GM20000 (cell line): ENCODE measurements at regions not wholly inside any gene's neighbourhood (a gene's known extent, or its start where the extent isn't known, plus 50 kb on each side); places are given as distances from the start of the nearest gene placed in this dataset.
"Not testable (repeated sequence)": the region's sequence is repeated elsewhere in the genome, so short reads cannot be mapped to it uniquely, and the experiment has no call there.

Experiments used
- DNase-seq: peaks from one replicate; pipeline ENCODE4 v3.0.0; 2012; ENCODE audit warnings: low spot score
- TF ChIP-seq, protein P1 (sequence below): IDR thresholded peaks from 2 replicates; pipeline ENCODE4 v1.5.1; 2012; ENCODE audit warnings: mild to moderate bottlenecking, control low read depth; ENCODE audit errors: extremely low read depth, missing control alignments

DNA sequence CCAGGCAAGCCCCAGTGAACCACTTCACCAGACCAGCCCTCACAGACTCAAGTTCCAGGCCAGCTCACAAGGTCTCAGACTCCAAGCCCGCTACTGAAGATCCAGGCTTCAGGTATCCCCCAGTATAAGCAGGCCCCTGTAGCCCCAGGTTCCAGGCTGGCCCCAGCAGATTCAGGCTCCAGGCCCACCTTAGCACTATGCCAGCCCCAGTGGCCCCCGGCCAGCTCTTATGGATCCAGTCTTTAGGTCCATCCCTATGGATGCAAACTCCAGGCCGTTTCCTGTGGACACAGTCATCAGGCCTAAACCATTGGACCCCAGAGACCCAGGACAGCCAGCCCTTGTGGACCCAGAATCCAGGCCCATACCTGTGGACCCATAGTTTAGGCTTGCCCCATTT lies 277.8 kb upstream of the MAGEB18 start:
- TF ChIP-seq, protein P1, sequence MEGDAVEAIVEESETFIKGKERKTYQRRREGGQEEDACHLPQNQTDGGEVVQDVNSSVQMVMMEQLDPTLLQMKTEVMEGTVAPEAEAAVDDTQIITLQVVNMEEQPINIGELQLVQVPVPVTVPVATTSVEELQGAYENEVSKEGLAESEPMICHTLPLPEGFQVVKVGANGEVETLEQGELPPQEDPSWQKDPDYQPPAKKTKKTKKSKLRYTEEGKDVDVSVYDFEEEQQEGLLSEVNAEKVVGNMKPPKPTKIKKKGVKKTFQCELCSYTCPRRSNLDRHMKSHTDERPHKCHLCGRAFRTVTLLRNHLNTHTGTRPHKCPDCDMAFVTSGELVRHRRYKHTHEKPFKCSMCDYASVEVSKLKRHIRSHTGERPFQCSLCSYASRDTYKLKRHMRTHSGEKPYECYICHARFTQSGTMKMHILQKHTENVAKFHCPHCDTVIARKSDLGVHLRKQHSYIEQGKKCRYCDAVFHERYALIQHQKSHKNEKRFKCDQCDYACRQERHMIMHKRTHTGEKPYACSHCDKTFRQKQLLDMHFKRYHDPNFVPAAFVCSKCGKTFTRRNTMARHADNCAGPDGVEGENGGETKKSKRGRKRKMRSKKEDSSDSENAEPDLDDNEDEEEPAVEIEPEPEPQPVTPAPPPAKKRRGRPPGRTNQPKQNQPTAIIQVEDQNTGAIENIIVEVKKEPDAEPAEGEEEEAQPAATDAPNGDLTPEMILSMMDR: no peak
- DNase-seq: no peak

DNA sequence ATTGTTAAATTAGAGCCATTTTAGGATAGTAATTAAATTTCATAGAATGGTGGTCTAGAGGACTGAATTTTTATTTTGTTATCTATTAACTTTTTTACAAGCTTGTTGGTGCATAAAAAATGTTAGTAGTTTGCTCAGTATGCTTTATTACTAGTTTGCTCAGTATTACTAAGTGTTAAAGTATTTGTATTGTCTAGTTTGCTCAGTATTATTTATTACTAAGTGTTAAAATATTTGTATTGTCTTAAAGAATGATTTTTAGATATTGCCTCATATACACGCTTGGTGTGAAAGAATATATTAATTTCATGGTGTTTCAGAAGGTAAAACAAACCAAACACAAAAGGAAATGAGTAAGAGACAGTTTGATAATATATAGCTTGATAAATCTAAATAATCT lies 268.4 kb upstream of the MAGEB18 start:
- no peak for DNase-seq
- TF ChIP-seq, protein P1: no peak

DNA sequence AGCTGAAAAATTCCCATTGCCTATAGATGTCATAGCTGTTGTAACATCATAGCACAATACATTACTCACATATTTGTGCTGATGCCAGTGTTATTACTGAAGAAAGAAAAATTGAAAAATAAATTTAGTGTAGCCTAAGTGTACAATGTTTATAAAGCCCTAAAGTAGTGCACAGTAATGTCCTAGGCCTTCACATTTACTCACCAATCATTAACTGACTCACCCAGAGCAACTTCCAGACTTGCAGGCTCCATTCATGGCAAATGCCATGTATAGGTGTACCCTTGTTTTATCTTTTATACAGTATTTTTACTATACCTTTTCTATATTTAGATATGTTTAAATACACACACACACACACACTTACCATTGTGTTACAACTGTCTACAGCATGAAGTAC lies 265.4 kb upstream of the MAGEB18 start:
- no peak for DNase-seq
- TF ChIP-seq, protein P1: no peak

DNA sequence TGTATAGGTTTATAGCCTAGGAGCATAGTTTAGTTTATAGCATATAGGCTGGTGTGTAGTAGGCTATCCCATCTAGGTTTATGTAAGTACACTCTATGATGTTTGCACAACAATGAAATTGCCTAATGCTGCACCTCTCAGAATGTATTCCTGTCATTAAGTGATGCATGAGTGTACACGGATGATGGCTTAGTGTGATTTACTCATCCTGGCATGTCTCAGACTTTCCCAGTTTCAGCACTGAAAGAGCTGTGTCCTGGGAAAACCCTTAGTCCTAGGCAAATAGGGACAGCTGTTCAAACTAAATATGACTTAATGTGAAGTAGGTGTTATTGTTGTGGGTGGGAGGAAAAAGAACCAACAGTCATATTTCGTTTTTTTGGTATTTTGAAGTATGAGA lies 264.9 kb upstream of the MAGEB18 start:
- TF ChIP-seq, protein P1: no peak
- DNase-seq: no peak

DNA sequence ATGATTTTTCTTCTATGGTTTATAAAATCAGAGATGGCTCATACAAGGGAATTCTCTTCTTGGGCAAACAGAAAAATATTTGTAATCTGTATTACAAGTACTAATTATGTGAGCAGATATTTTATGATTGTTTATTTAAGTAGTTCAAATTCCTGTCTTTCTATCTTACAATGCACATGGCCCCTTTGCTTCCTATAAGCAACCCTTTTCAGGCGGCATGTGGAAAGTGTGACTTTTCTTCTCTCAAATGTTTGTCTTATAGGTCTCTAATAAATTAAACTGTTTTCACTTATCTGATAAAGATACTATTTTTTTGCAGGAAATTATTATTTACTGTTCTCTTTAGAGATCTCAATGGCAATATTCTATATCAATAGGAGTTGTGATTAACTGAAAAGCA lies 259.3 kb upstream of the MAGEB18 start:
- TF ChIP-seq, protein P1: no peak
- DNase-seq: no peak

DNA sequence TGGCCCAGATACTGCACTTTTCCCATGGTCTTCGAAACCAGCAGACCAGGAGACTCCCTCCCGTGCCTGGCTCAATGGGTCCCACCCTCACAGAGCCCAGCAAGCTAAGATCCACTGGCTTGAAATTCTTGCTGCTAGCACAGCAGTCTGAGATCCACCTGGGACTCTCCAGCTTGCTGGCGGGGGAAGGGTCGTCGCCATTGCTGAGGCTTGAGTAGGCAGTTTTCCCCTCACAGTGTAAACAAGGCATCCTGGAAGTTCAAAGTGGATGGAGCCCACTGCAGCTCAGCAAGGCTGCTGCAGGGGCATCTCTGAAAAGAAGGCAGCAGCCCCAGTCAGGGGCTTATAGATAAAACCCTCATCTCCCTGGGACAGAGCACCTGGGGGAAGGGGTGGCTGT lies 255.6 kb upstream of the MAGEB18 start:
- not testable (repeated sequence) for DNase-seq

DNA sequence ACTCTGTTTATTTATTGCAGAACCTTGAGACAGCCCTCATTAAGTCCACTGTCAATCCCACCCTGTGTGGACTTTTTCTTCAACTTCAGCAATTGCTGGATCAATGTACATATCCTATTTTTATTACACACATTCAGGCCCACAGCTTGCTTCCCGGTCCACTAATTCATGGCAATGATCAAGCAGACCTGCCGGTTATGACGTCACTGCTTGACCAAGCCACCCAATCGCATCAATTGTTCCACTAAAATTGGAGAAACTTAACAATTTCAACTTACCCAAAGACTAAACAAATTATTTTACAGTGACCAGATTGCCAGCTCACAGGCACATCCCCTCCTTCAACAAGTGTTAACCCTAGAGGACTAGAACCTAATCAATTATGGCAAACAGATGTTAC lies 240.4 kb upstream of the MAGEB18 start:
- DNase-seq: no peak
- TF ChIP-seq, protein P1: no peak

DNA sequence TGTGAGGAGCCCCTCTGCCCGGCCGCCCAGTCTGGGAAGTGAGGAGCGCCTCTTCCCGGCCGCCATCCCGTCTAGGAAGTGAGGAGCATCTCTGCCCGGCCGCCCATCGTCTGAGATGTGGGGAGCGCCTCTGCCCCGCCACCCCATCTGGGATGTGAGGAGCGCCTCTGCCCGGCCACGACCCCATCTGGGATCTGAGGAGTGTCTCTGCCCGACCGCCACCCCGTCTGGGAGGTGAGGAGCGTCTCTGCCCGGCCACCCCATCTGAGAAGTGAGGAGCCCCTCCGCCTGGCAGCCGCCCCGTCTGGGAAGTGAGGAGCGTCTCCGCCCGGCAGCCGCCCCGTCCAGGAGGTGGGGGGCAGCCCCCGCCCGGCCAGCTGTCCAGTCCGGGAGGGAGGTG lies 232.4 kb upstream of the MAGEB18 start:
- not testable (repeated sequence) for DNase-seq

DNA sequence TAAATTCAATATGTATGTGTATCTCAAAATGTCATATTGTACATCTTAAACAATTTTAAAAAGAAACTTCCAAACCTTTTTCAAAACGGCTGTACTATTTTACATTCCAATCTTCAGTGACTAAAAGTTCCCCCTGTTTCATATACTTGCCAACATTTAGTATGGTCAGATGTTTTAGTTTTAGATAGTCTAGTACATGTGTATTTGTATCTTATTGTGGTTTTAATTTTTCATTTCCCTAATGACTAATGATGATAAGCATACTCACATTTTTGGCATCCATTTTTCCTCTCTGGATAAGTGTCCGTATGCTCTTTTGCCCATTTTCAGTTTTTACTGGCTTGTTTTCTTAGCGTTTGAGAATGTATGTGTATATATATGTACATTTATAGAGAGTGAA lies 212.2 kb upstream of the MAGEB18 start:
- TF ChIP-seq, protein P1: no peak
- no peak for DNase-seq
